GM19239 (cell line): ENCODE measurements at regions not wholly inside any gene's neighbourhood (a gene's known extent, or its start where the extent isn't known, plus 50 kb on each side); places are given as distances from the start of the nearest gene placed in this dataset.
"Not testable (repeated sequence)": the region's sequence is repeated elsewhere in the genome, so short reads cannot be mapped to it uniquely, and the experiment has no call there.

ENCODE experiments used
- DNase-seq: peaks from one replicate; pipeline ENCODE4 v3.0.0; 2011; ENCODE audit warnings: low spot score; ENCODE audit not compliant: insufficient read length
- FAIRE-seq: peaks from 2 replicates; lab custom pipeline; 2011; peaks lifted over from hg19 to GRCh38; lab: Jason Lieb, UNC

- no peak for FAIRE-seq
- no peak for DNase-seq
Measured at GRCh38 chrY:16106613-16107012, 1582.3 kb downstream of the NLGN4Y start.

- no peak for FAIRE-seq
- no peak for DNase-seq
Measured at GRCh38 chrY:16108839-16109238, 1584.5 kb downstream of the NLGN4Y start.

- not testable (repeated sequence) for DNase-seq, FAIRE-seq
Measured at GRCh38 chrY:16120096-16120495, 1595.8 kb downstream of the NLGN4Y start.

GRCh38 chrY:16121988-16122387 lies 1597.7 kb downstream of the NLGN4Y start:
- FAIRE-seq (no peak), DNase-seq (no peak)

DNA sequence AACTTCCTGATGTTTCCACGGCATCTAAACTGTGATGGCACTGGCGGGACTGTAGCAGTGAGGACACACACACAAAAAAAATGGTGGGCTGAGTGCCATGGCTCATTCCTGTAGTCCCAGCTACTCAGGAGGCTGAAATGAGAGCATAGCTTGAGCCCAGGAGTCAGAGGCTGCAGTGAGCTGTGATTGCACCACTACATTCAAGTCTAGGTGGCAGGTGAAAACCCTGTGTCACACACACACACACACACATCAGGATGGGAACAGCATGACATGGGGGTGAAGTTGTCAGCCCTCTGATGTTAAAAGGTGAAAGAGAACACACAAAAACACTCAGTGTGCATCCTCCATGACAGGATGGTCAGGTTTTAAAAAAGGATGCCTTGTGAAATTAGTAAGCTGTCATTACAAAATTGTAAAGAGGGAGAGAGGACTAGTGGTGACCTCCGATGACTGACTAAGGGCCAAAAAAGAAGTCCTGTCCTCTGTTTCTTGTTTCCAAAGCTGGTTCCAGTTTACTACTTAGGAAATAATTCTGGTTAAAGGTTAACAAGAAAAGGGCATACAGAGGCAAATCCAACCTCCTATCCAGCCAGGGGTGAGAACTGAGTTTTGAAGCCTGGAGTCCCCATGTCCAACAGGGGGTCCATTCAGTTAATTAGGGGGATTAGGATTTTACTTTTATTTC lies 1600.4 kb downstream of the NLGN4Y start:
- FAIRE-seq (no peak), DNase-seq (no peak)

DNA sequence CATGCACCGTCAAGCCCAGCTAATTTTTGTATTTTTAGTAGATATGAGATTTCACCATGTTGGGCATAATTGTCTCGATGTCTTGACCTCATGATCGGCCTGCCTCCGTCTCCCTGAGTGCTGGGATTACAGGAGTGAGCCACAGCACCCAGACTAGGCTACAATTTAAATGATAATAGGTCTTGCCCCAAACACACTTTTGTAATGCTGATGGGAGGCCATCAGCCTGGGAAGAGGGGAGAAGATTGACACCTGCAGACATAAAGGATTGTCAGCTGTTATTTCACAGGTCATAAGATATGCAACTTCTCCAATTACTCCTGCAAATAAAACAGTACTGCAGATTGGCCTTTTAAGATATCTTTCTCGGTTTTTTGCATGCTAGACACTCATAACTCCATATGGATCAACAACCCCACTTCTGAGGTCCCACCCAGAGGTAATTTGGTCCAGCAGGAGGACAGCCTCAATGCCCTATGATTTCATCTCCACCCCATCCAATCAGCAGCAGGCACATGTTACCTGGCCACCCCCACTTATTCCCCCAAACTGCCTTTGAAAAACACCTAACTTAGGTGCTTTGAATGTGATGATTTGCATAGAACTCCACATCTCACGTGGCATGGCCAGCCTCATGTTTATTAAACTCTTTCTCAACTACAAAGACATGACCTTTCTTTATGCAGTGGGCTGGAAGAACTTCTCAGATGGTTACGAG lies 1612.4 kb downstream of the NLGN4Y start:
- DNase-seq (no peak), FAIRE-seq (no peak)

DNA sequence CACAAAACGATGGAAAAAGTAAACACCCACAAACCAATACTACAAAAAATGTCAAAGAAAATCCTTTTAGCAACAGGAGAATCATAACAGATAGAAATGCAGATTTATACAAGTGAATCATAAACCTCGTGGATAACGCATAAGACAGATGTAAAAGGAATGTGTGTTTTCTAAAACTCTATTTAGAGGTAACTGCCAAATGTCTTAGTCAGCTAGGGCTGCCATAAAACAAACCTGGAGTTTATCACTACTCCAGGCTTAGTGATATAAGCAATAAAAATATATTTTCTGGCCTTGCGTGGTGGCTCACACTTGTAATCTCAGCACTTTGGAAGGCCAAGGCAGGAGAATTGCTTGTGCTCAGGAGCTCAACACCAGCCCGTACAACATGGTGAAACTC lies 1633.5 kb downstream of the NLGN4Y start:
- DNase-seq (no peak), FAIRE-seq (no peak)

- not testable (repeated sequence) for DNase-seq, FAIRE-seq
Measured at GRCh38 chrY:16175740-16176139, 1651.4 kb downstream of the NLGN4Y start.

GRCh38 chrY:16205482-16205881 lies 1674.5 kb downstream of the CDY2B start:
- not testable (repeated sequence) for FAIRE-seq, DNase-seq

DNA sequence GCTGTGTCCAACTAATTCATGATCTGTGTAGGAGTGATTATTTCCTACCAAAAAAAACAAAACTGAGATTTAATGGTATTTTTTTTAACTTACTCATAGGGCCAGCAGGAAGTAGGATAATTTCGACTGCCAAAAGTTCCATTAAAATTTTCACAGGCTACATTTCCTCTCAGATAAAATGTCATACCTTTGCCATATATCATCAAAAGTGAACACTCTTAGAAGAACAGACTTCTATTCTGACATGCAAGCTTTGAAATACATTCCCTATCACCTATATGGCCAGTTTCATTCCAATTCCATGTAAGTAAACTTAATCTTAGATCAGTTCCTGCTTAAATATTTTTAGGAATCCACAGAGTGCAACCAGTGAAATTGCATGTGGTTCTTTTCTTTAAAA lies 1636.7 kb downstream of the CDY2B start:
- DNase-seq = not testable (repeated sequence)
- peak; percentile 71 for FAIRE-seq

DNA sequence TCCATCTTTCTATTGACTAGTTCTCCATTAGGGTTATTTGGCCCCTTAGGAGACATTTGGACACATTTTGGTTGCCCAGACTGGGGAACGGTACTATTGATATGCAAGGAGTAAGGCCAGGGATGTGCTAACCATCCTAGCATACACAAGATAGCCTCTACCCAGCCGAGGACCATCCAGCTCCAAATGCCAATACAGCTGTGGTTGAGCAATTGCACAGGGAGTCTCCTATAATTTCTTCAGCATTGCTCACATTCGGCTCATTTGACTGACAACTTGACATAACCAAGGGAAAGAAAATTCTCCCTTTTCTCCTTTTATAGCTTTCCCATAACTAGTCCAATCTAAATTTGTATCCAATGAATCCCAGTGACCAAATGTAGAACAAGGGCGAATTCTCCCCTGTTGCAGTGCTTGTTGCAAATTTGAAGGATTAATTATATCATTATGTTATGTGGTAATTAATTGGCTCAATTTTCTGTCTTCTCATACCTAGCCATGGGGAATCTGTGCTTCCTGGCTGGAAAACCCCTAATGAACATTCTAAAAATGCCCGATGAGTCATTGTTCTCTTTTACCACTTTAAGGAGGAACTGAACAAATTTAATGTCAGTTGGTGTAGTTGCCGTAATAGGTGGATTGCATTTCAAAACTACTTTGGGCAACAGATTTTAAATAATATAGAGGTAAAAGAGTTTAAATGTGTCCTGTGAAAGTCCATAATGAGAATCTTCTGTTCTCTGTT lies 1625.3 kb downstream of the CDY2B start:
- not testable (repeated sequence) for FAIRE-seq, DNase-seq

- DNase-seq, FAIRE-seq: not testable (repeated sequence)
Measured at GRCh38 chrY:16255778-16256177, 1624.2 kb downstream of the CDY2B start.
